GM12865 (cell line): ENCODE measurements at regions not wholly inside any gene's neighbourhood (a gene's known extent, or its start where the extent isn't known, plus 50 kb on each side); places are given as distances from the start of the nearest gene placed in this dataset.

Experiments
- DNase-seq: peaks from one replicate; pipeline ENCODE4 v3.0.0; 2010; ENCODE audit warnings: low read depth
- H3K4me3 ChIP-seq: 2 replicates; pipeline ENCODE4 v1.5.1; 2011; ENCODE audit warnings: mild to moderate bottlenecking, low read depth, low read length, control low read depth
- CTCF ChIP-seq: IDR thresholded peaks from 2 replicates; pipeline ENCODE4 v1.5.1; 2011; ENCODE audit warnings: low read length, control low read depth, low read depth, inconsistent platforms; ENCODE audit not compliant: insufficient read depth; ENCODE audit errors: missing control alignments

GRCh38 chr5:5071554-5071953 is 68.6 kb upstream of the ADAMTS16 start:
- TF ChIP-seq CTCF, result no peak
- DNase-seq, result no peak
- no peak overlapping the region for H3K4me3 ChIP-seq

- no peak for DNase-seq
- TF ChIP-seq CTCF, result no peak
- H3K4me3 ChIP-seq, result no peak overlapping the region
Observed at GRCh38 chr5:5077236-5077635, 62.9 kb upstream of the ADAMTS16 start.

- no peak for TF ChIP-seq CTCF
- H3K4me3 ChIP-seq, result no peak overlapping the region
- DNase-seq, result no peak
Observed at GRCh38 chr5:5078009-5078897, 61.9 kb upstream of the ADAMTS16 start.

- no peak for TF ChIP-seq CTCF
- DNase-seq, result no peak
Observed at GRCh38 chr5:5079876-5080275, 60.3 kb upstream of the ADAMTS16 start.

GRCh38 chr5:5080790-5081189 is 59.3 kb upstream of the ADAMTS16 start:
- no peak for TF ChIP-seq CTCF
- DNase-seq, result no peak

More at GRCh38 chr5:5079876-5080275, 60.3 kb upstream of the ADAMTS16 start:
- no peak overlapping the region for H3K4me3 ChIP-seq

GRCh38 chr5:5085381-5085780 is 54.7 kb upstream of the ADAMTS16 start:
- DNase-seq, result no peak
- TF ChIP-seq CTCF, result no peak
- no peak overlapping the region for H3K4me3 ChIP-seq

More at GRCh38 chr5:5080790-5081189, 59.3 kb upstream of the ADAMTS16 start:
- no peak overlapping the region for H3K4me3 ChIP-seq
